ENCODE measurements at regions not wholly inside any gene's neighbourhood (a gene's known extent, or its start where the extent isn't known, plus 50 kb on each side); places are given as distances from the start of the nearest gene placed in this dataset.

GRCh38 chr2:239472235-239472775 is 71.5 kb upstream of the HDAC4 start:
- no peak for DNase-seq

DNA sequence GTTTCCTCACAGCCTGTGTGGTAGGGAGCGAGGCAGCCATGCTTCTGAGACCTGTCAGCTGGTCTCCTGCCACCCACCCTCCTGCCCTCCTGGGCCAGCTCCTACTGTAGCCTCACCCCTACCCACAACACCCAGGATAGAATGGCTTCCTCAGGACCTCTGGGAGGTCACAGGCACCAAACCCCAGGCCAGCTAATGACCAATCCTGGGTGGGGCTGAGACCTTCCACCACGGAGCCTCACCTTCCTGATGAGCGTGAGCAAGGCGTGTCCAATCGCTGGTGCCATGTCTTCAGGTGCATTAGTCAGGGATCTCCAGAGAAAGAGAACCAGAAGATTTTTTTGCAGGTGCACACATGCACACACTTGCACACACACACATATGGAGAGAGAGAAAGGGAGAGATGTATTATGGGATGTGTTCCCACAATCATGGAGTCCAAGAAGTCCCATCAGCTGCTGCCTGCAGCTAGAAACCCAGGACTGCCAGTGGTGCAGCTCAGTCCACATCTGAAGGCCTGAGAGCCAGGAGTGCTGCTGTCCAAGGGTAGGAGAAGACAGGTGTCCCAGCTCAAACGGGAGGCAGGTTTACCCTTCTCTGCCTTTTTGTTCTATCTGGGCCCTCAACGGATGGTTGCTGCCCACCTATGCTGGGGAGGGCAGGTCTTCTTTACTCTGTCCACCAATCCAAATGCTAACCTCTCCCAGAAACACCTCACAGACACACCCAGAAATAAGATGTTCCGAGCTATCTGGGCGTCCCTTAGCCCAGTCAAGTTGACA is 70.4 kb upstream of the HDAC4 start:
- DNase-seq = no peak

DNA sequence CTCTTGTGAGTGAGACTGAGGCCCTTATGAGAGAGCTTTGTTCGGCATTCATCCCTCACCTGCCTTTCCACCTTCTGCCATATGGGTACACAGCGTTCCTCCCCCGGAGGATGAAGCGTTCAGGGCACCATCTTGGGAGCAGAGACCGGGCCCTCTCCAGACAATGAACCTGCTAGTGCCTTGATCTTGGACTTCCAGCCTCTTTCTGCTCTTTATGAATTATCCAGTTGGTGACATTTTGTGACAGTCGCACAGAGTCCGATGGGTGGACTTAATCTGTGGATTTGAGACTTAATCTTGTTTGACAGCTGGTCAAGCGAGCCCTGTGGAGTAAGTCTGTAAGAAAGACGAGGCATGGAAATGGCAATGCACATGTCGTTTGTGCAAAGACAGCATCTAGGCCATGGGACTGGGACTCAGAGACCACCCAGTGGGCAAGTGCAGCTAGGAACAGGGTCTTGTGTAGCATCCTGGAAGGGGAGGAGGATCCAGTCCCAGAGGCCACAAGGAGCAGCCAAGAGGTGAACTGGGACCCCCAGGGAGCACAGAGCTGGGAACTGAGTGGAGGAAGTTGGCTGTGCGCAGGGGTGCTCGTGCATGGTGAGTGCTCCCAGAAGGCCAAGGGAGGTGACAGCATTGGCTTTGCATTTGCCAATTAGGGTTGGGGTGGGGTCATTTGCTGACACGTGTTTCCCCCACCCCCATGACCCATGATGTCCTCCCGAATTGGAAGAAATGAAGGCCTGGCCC is 69.5 kb upstream of the HDAC4 start:
- DNase-seq = no peak

DNA sequence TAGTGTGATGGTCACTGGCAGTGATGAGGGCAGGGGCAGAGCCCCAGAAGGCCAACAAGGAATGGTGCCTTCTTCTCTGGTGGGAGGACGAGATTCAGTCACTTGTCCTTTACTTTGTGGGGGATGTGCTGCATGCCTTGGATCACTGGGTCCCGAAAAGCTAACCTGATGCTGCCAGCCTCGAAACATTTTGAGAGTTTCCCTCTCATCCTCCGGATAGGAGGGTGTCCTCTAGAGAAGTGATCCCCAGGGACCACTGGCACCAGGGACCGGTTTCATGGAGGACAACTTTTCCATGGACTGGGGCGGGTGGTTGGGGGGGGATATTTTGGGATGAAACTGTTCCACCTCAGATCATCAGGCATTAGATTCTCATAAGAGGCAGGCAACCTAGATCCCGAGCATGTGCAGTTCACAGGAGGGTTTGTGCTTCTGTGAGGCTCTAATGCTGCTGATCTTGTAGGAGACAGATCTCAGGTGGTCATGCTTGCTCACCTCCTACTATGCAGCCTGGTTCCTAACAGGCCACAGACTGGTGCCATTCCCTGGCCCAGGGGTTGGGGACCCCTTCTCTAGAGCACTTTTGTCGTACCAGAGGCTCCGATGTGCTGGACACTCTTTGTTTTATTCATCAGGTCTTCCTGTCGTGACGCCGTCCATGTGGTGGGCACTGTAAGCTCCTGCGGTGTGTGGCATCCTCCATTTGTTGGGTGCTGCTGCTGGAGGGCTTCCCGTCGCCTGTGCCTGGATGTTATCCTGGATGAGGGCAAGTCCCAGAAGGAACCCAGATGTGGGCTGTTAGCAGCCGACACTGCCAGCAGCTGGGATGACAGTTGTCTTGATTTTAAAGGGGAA is 68.5 kb upstream of the HDAC4 start:
- no peak for DNase-seq

GRCh38 chr2:239468491-239469105 is 67.8 kb upstream of the HDAC4 start:
- no peak for DNase-seq

- no peak for DNase-seq
Measured at GRCh38 chr2:239467956-239468490, 67.2 kb upstream of the HDAC4 start.

GRCh38 chr2:239467281-239467955 is 66.6 kb upstream of the HDAC4 start:
- DNase-seq = no peak

GRCh38 chr2:239466755-239467271 is 66.0 kb upstream of the HDAC4 start:
- DNase-seq = no peak

- no peak for DNase-seq
Measured at GRCh38 chr2:239466061-239466754, 65.4 kb upstream of the HDAC4 start.

GRCh38 chr2:239465017-239466001 is 64.5 kb upstream of the HDAC4 start:
- DNase-seq = no peak

DNA sequence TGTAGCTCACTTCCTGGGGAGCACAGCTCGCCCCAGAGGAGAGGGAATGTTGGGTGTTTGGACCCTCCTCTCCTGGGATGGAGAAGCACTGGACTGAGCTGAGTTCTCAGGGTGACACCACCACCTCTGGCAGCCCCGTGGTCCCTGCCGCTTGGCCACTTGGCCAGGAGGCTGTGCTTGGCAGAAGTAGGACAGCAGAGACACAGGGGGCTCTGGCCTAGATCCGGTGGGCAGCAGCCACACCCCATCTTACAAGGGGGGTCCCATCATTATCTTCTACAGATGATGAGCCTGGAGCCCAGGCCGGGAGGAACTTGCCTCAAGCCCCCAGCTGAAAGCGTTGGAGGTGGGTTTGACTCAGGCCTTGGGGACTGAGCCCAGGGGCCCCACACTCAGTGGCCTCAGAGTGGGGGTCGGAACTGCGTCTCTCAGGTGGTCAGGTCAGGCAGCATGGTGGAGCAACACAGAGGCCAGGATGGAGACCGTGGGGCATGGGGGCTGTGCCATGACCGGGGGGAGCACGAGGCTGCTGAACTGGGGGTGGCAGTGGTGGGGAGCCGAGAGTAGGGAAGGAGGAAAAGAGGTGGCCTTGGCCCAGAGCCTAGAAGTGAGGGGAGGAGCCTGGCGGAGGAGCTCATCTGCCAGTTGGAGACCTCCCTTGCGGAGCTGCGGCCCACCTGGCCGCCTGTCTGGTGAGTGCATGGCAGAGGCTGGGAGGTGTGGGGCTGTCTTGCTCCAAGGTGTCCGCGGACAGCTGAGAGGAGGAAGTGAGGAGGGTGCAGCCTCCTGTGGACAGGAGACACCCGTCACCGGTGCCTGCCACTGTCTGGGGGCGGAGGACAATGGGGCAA is 63.6 kb upstream of the HDAC4 start:
- DNase-seq = no peak

GRCh38 chr2:239463541-239464165 is 62.8 kb upstream of the HDAC4 start:
- DNase-seq = no peak

DNA sequence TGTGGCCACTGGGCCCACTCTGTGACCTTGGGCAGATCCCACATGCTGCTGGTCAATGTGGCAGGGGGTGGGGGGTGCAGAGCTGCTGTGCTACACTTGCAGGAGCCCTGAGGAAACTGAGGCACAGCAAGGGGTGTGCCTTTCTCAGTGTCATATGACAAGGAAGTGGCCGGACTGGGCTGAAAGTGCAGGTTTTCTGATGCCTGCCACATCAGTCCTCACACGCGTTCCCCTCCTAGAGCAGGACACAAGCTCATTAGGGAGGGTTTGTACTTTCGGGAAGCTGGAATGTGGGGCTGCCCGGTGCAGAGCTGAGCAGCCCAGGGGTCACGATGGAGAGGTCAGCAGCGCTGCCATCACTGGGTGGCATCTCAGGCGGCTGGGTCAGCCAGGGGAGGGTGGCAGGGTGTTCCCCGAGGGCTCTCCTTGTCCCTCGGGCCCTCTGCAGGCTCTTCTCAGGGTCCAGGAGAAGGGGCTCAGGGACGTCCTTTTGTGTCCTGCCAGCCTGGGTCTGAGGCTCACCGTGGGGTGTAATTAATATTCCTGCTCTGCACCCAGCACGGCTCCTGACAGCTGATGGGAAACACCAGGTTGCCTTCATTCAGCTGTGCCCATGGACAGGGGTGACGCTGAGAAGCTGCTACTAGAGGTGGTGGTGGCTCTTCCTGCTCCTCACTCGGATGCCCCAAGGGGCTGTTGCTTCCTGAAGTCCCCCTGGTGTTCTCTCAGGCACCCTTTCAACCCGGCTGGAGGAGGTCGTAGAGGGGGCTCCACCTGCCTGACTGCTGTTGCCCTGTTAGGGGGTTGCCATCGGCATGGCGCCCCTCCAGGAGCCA is 62.1 kb upstream of the HDAC4 start:
- DNase-seq = no peak

DNA sequence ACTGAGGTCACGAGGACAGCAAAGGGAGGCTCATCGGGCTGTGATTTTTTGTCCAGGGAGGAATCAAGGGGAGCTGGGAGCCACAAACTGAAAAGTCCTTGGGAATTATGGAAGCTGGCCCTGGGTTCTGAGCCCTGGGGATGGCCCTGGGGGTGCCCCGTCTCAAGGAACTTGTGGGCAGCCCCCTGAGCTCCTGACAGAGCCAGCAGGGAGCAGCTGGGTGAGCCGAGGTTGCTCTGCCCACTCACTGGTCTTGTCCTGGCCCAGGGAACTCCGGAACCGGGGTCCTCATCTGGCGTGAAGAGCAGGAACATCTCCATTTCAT is 61.3 kb upstream of the HDAC4 start:
- no peak for DNase-seq

- no peak for DNase-seq
Measured at GRCh38 chr2:239461291-239462190, 60.7 kb upstream of the HDAC4 start.

DNA sequence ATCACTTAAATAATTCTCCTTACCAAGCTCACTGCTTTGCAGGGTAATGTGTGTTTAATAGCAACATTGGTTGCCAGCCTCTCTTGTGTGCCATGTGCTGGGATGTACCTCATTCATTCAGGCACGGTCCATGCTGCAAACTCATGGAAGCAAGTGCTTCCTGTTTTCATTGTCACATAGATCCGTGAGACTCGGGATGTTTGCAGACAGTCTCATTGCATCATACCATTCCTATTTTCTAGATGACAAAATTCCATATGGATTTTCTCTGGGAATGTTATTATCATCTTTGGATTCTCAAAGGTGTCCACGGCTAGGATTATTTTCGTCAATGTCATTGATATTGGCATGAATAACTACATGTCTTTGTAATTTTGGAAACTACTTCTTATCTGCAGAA is 60.0 kb upstream of the HDAC4 start:
- no peak for DNase-seq

Data from activated CD4-positive, alpha-beta T cell treated with anti-CD3 and anti-CD28 coated beads, Interleukin-2, amount 50 U/mL, for 16 hours (primary cell).